Mesenchymal stem cell (in vitro differentiated cells and primary cell): ENCODE measurements at regions not wholly inside any gene's neighbourhood (a gene's known extent, or its start where the extent isn't known, plus 50 kb on each side); places are given as distances from the start of the nearest gene placed in this dataset.

ENCODE experiments used
- DNase-seq: peaks from one replicate; pipeline ENCODE4 v3.0.0-alpha.2; 2013
- H2AFZ ChIP-seq: one replicate; pipeline ENCODE4 v1.6.1; 2013; ENCODE audit warnings: low read depth, mild to moderate bottlenecking, control low read depth, inconsistent platforms, low read length, moderate library complexity
- H2AK5ac ChIP-seq: 2 replicates; pipeline ENCODE4 v1.6.1; 2013; ENCODE audit warnings: low read length, moderate library complexity, mild to moderate bottlenecking, inconsistent platforms; ENCODE audit not compliant: severe bottlenecking
- H2BK120ac ChIP-seq: one replicate; pipeline ENCODE4 v1.6.1; 2013; ENCODE audit warnings: low read depth, mild to moderate bottlenecking, inconsistent platforms, low read length, moderate library complexity
- H2BK12ac ChIP-seq, 2 experiments: one replicate each; pipeline ENCODE4 v1.6.1; 2013; ENCODE audit warnings: inconsistent platforms in 2 of 2, low read length in 2 of 2, mild to moderate bottlenecking in 2 of 2, moderate library complexity in 2 of 2, control low read depth in 1 of 2
- H2BK15ac ChIP-seq: one replicate; pipeline ENCODE4 v1.6.1; 2013; ENCODE audit warnings: mild to moderate bottlenecking, low read depth, inconsistent platforms; ENCODE audit not compliant: poor library complexity, severe bottlenecking
- H2BK5ac ChIP-seq: 2 replicates; pipeline ENCODE4 v1.6.1; 2013; ENCODE audit warnings: low read depth, mild to moderate bottlenecking, low read length, control low read depth, inconsistent platforms; ENCODE audit not compliant: poor library complexity, severe bottlenecking
- H3K14ac ChIP-seq, 2 experiments: one replicate each; pipeline ENCODE4 v1.6.1; 2013; ENCODE audit warnings: inconsistent platforms in 2 of 2, low read length in 2 of 2, control low read depth in 1 of 2, mild to moderate bottlenecking in 1 of 2, moderate library complexity in 1 of 2
- H3K18ac ChIP-seq, 2 experiments: one replicate each; pipeline ENCODE4 v1.6.1; 2013; ENCODE audit warnings: inconsistent platforms in 2 of 2, low read length in 2 of 2, control low read depth in 1 of 2, low read depth in 1 of 2, mild to moderate bottlenecking in 1 of 2
- H3K23ac ChIP-seq, 2 experiments: one replicate each; pipeline ENCODE4 v1.6.1; 2013; ENCODE audit warnings: inconsistent platforms in 2 of 2, low read length in 2 of 2, mild to moderate bottlenecking in 2 of 2, moderate library complexity in 2 of 2, control low read depth in 1 of 2
- H3K27ac ChIP-seq: 2 replicates; pipeline ENCODE4 v1.5.1; 2013; ENCODE audit warnings: mild to moderate bottlenecking, moderate library complexity, low read length, control low read depth, inconsistent platforms; ENCODE audit not compliant: poor library complexity, severe bottlenecking
- H3K27me3 ChIP-seq, 2 experiments: 2 replicates each; pipeline versions ENCODE4 v1.6.1 to v1.7.0; 2013; ENCODE audit warnings: low read length in 2 of 2, mild to moderate bottlenecking in 2 of 2, moderate library complexity in 2 of 2, control low read depth in 1 of 2, inconsistent platforms in 1 of 2; ENCODE audit not compliant: control insufficient read depth in 1 of 2, insufficient read depth in 1 of 2
- H3K36me3 ChIP-seq, 2 experiments: 2 replicates each; pipeline versions ENCODE4 v1.6.1 to v1.7.0; 2013; ENCODE audit warnings: low read length in 2 of 2, control low read depth in 1 of 2, inconsistent platforms in 1 of 2, low read depth in 1 of 2, mild to moderate bottlenecking in 1 of 2; ENCODE audit not compliant: insufficient read depth in 2 of 2, control insufficient read depth in 1 of 2
- H3K4ac ChIP-seq, 2 experiments: one replicate each; pipeline ENCODE4 v1.6.1; 2013; ENCODE audit warnings: inconsistent platforms in 2 of 2, low read length in 2 of 2, mild to moderate bottlenecking in 2 of 2, moderate library complexity in 2 of 2, control low read depth in 1 of 2, low read depth in 1 of 2
- H3K4me1 ChIP-seq: 2 replicates; pipeline ENCODE4 v1.6.1; 2013; ENCODE audit warnings: low read depth, low read length, control low read depth; ENCODE audit not compliant: control insufficient read depth, insufficient read depth
- H3K4me2 ChIP-seq: 2 replicates; pipeline ENCODE4 v1.6.1; 2013; ENCODE audit warnings: low read length, mild to moderate bottlenecking, inconsistent platforms; ENCODE audit not compliant: poor library complexity, severe bottlenecking
- H3K4me3 ChIP-seq, 2 experiments: 2 replicates each; pipeline versions ENCODE4 v1.5.1 to v1.7.0; 2013; ENCODE audit warnings: low read length in 2 of 2, mild to moderate bottlenecking in 2 of 2, control low read depth in 1 of 2, low read depth in 1 of 2; ENCODE audit not compliant: insufficient read depth in 1 of 2
- H3K79me1 ChIP-seq: replicated peaks from 2 replicates; pipeline ENCODE4 v1.6.1; 2013; ENCODE audit warnings: mild to moderate bottlenecking, control low read depth, low read length, inconsistent platforms; ENCODE audit not compliant: poor library complexity, severe bottlenecking
- H3K9ac ChIP-seq: 2 replicates; pipeline ENCODE4 v1.7.0; 2013; ENCODE audit warnings: mild to moderate bottlenecking, low read length, moderate library complexity
- H3K9me3 ChIP-seq: 2 replicates; pipeline ENCODE4 v1.7.0; 2013; ENCODE audit warnings: mild to moderate bottlenecking, low read length; ENCODE audit not compliant: control insufficient read depth
- H4K8ac ChIP-seq: one replicate; pipeline ENCODE4 v1.6.1; 2013; ENCODE audit warnings: inconsistent platforms, mild to moderate bottlenecking, low read length, moderate library complexity
- H4K91ac ChIP-seq: one replicate; pipeline ENCODE4 v1.6.1; 2013; ENCODE audit warnings: mild to moderate bottlenecking, low read length, inconsistent platforms
- WGBS: methylation state at CpG from one replicate; pipeline ENCODE4 v1.1.7; 2013; ENCODE audit warnings: mixed read lengths; 5-methylcytosine and 5-hydroxymethylcytosine counted together

DNA sequence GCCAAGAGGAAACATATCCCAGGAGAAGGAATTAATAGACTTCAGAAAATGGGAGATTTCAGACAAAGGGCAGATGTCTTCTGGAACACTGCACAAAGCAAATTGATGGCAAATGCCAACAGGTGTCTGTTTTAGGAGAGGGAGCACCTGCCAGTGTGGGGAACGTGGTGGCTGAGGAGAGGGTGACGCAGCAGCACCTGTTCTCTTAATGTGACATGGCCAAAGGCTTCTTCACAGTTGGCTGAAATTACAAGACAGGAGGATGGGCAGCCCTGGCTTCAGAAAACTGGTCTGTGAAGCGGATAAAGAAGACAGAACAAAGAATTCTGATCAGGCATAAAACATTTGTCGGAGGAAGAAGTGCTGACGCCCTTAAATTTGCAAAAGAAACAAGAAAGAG, 178.7 kb upstream of the RUNX1 start:
- H4K8ac ChIP-seq: no peak overlapping the region

DNA sequence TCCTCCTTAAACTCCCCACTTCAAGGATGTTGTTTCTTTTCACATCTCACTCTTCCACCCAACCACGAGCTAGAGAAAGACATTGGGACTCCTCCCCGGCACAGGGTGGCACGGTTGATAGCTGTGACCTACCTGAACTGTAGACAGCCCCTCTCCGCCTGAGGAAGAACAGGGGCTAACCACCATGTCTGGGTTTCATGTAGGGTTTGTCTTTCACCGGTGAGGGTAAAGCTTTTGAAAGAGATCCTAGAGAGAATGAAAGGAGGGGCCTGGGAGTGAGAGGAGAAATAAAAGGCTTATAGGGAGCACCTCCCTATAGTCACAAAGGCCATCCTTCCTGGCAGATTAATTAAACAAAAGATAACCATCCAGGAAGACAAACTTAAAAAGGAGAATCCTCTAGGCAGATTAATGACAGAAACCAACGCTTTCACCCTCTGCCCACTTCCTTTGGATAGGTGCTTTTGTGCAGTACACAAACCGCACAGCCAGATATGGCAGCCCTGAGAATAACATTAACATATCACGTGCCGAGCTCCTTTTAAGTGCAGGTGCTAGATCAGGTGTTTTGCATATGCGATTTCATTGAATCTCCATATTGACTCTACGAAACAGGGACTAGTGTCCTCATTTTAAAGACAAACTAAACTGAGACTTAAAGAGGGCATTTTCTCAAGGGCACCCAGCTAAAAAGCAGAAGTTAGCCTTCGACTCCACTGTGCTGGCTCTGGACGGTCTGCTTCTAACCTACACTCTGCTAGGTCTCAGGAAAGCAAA, 178.1 kb upstream of the RUNX1 start:
- Histone ChIP-seq H2BK5ac (no peak overlapping the region), H2BK120ac (peak overlapping the region; percentile 67), H3K18ac (peak overlapping the region; percentile 63 to 92), H3K27ac (no peak overlapping the region), H4K91ac (no peak overlapping the region), H3K9ac (no peak overlapping the region), H3K4me2 (no peak overlapping the region), H3K79me1 (no peaks in the 10 kb centered on the region), H3K23ac (no peak overlapping the region), H3K14ac (peak overlapping the region in 1 of 2 experiments; percentile 76), H2AK5ac (peak overlapping the region; percentile 62), H3K36me3 (no peaks in the 10 kb centered on the region), H4K8ac (no peak overlapping the region), H3K4me1 (peaks cover 4% of the 10 kb centered on the region), H2BK12ac (peak overlapping the region; percentile 84 to 99), H2AFZ (no peak overlapping the region), H3K9me3 (no peaks in the 10 kb centered on the region), H2BK15ac (no peak overlapping the region), H3K27me3 (no peaks in the 10 kb centered on the region), H3K4me3 (no peak overlapping the region), H3K4ac (peak overlapping the region in 1 of 2 experiments; percentile 28)
- DNase-seq: no peak
- 90% methylated on average over 13 of the region's 13 CpGs for WGBS

More for the DNA sequence above, 178.7 kb upstream of the RUNX1 start:
- no peak overlapping the region for H2BK5ac ChIP-seq
- no peak overlapping the region for H2AFZ ChIP-seq
- no peak overlapping the region for H3K14ac ChIP-seq
- no peaks in the 10 kb centered on the region for H3K36me3 ChIP-seq
- peak overlapping the region; percentile 87 for H2BK15ac ChIP-seq
- H3K9me3 ChIP-seq: no peaks in the 10 kb centered on the region
- no peaks in the 10 kb centered on the region for H3K27me3 ChIP-seq
- H3K79me1 ChIP-seq: no peaks in the 10 kb centered on the region
- no peak for DNase-seq
- H3K23ac ChIP-seq: no peak overlapping the region
- no peak overlapping the region for H2BK120ac ChIP-seq
- H2AK5ac ChIP-seq: no peak overlapping the region
- H3K27ac ChIP-seq: no peak overlapping the region
- 88% methylated on average over 5 of the region's 5 CpGs for WGBS
- H3K4me3 ChIP-seq: no peak overlapping the region
- peak overlapping the region; percentile 63 to 82 for H3K18ac ChIP-seq
- peak overlapping the region; percentile 79 to 95 for H2BK12ac ChIP-seq
- peaks cover 4% of the 10 kb centered on the region for H3K4me1 ChIP-seq
- H3K4me2 ChIP-seq: no peak overlapping the region
- H3K4ac ChIP-seq: no peak overlapping the region
- H4K91ac ChIP-seq: peak overlapping the region; percentile 88
- H3K9ac ChIP-seq: no peak overlapping the region

DNA sequence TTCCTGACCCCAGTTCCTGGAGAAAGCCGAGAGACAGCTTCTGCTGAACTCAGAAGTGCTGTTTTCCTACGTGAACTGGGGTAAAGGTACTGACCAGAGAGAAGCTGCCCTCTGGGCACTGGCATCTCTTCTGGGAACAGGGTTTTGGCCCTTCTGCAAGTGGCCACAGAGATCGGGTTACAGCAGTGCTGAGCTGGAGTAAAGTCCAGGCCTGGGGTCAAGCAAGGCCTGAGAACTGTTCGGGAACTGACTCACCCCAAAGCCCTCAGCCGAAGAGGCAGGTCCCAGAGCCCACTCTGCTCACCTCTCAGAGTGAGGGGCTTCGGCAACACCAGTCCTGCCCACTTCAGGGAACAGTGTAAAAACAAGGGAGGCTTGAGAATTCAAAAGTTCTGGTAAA, 177.2 kb upstream of the RUNX1 start:
- H2BK15ac ChIP-seq: no peak overlapping the region
- H2BK12ac ChIP-seq: peak overlapping the region; percentile 75 to 91
- H3K4me1 ChIP-seq: peaks cover 4% of the 10 kb centered on the region
- WGBS: 30% methylated on average over 5 of the region's 6 CpGs
- H3K18ac ChIP-seq: peak overlapping the region; percentile 37 to 45
- H2AFZ ChIP-seq: peak overlapping the region; percentile 62
- peak; percentile 68 for DNase-seq
- H3K36me3 ChIP-seq: no peaks in the 10 kb centered on the region
- no peak overlapping the region for H3K23ac ChIP-seq
- no peaks in the 10 kb centered on the region for H3K79me1 ChIP-seq
- no peak overlapping the region for H2AK5ac ChIP-seq
- H3K4me3 ChIP-seq: peak overlapping the region in 1 of 2 experiments; percentile 36
- H3K27ac ChIP-seq: no peak overlapping the region
- H4K91ac ChIP-seq: no peak overlapping the region
- H3K9ac ChIP-seq: peak overlapping the region; percentile 51
- peak overlapping the region; percentile 23 for H2BK120ac ChIP-seq
- H2BK5ac ChIP-seq: no peak overlapping the region
- H3K9me3 ChIP-seq: no peaks in the 10 kb centered on the region
- H3K4ac ChIP-seq: no peak overlapping the region
- no peak overlapping the region for H4K8ac ChIP-seq
- no peak overlapping the region for H3K4me2 ChIP-seq
- no peak overlapping the region for H3K14ac ChIP-seq
- H3K27me3 ChIP-seq: no peaks in the 10 kb centered on the region

DNA sequence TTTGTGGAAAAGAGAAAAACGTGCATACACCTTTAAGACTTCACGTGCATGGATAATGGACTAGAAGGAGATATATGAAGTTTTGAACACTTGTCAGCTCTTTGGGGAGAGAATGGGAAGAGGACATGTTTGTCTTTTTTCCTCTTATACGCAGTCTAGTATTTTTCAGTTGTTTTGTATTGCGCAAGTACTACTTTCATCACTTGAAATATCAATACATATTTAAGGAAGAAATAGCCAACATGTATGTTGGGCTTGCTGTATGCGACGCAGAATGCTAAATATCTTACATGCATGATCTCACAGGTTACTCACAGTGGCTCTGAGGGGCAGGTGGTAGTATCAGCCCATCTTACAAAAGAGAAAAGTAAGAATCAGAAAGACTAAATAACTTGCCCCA, 176.5 kb upstream of the RUNX1 start:
- Histone ChIP-seq H4K91ac (no peak overlapping the region), H3K4me3 (peak overlapping the region in 1 of 2 experiments; percentile 36), H2AK5ac (no peak overlapping the region), H2AFZ (no peak overlapping the region), H3K27ac (no peak overlapping the region), H3K23ac (no peak overlapping the region), H3K9ac (no peak overlapping the region), H2BK120ac (no peak overlapping the region), H3K27me3 (no peaks in the 10 kb centered on the region), H3K18ac (no peak overlapping the region), H3K4ac (no peak overlapping the region), H4K8ac (no peak overlapping the region), H2BK5ac (no peak overlapping the region), H2BK15ac (no peak overlapping the region), H2BK12ac (no peak overlapping the region), H3K9me3 (no peaks in the 10 kb centered on the region), H3K4me2 (no peak overlapping the region), H3K79me1 (no peaks in the 10 kb centered on the region), H3K4me1 (peaks cover 4% of the 10 kb centered on the region), H3K36me3 (no peaks in the 10 kb centered on the region), H3K14ac (no peak overlapping the region)
- DNase-seq: no peak
- 98% methylated on average over 4 of the region's 6 CpGs for WGBS
